ENCODE measurements at regions not wholly inside any gene's neighbourhood (a gene's known extent, or its start where the extent isn't known, plus 50 kb on each side); places are given as distances from the start of the nearest gene placed in this dataset.

DNA sequence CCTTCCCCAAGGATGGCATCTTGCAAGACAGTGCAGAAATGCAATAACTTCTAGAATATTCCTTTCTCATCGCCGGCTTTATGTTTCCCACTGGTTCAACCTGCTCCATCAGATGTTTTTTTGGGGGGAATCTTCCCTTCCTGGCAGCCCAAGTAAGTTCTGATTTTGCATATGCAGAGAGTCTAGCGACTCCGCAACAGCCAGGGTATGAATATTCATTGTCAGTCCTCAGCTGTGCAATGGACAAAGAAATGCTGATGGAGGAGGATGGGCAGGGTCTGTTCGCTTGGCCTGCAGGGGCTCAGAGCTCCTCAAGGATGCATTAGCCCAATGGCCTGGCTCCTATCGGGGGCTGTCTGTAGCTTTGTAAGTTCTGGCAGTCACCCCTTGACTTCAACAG is 358.8 kb upstream of the CCL2 start:
- no peak for DNase-seq
- H3K9me3 ChIP-seq (ENCODE audit: control insufficient read depth, low read length, poor library complexity, severe bottlenecking): no peaks in the 10 kb centered on the region
- Mint-ChIP-seq H3K27me3 (peaks cover 48% of the 10 kb centered on the region), H3K4me3 (no peak overlapping the region), H3K36me3 (ENCODE audit: low read depth) (no peaks in the 10 kb centered on the region), H3K4me1 (no peaks in the 10 kb centered on the region), H3K27ac (no peak overlapping the region)
- ATAC-seq: no peak

DNA sequence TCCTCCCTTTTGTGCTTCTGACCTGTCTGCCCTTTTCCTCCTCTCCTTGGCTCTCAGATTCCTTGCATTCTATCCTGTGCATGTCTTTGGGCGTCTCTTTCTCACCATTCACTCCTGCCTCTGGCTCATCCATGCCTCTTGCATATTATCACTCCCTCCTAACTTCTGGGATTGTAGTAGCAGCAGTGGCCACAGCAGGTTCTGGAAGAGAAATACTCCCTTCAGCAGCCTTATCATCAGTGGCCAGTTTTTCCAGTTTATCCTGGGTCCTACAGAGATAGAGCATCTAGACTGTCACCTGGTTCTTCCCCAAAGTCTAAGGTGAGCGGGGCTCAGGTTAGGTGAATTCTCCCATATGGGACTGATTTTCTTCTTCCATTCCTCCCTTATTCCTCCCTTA is 354.0 kb upstream of the CCL2 start:
- peaks cover 48% of the 10 kb centered on the region for H3K27me3 Mint-ChIP-seq
- no peaks in the 10 kb centered on the region for H3K36me3 Mint-ChIP-seq (ENCODE audit: low read depth)
- no peak for ATAC-seq
- no peaks in the 10 kb centered on the region for H3K9me3 ChIP-seq (ENCODE audit: control insufficient read depth, low read length, poor library complexity, severe bottlenecking)
- H3K4me1 Mint-ChIP-seq: no peaks in the 10 kb centered on the region
- no peak for DNase-seq
- no peak overlapping the region for H3K4me3 Mint-ChIP-seq
- no peak overlapping the region for H3K27ac Mint-ChIP-seq

DNA sequence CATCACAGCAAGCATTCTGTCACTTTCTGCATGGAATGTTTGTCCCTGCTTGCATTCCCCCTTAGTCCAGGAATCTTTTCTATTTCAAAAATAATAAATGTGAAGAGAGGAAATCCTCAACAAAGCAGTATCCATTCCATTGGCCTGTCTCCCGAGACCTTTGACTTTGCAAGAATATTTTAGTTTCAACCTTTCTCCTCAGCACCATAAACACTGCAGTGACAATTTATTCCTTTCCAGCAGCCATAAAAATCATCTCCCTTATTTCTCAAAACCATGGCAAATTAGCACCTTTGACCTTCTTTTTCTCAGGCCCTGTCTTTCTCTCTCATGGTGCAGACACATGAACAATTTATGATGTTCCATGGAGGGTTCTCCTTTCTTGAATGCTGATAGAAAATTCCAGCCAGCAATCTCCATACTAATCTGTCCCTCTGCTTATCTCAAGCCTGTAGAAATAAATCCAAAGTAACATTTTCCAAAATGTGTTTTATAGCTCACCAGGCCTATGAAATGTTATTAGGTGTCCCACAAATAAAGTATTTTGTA is 352.1 kb upstream of the CCL2 start:
- no peak overlapping the region for H3K27ac Mint-ChIP-seq
- no peak overlapping the region for H3K4me3 Mint-ChIP-seq
- H3K36me3 Mint-ChIP-seq (ENCODE audit: low read depth): no peaks in the 10 kb centered on the region
- no peaks in the 10 kb centered on the region for H3K9me3 ChIP-seq (ENCODE audit: control insufficient read depth, low read length, poor library complexity, severe bottlenecking)
- peaks cover 33% of the 10 kb centered on the region for H3K27me3 Mint-ChIP-seq
- DNase-seq (no peak), ATAC-seq (no peak)
- no peaks in the 10 kb centered on the region for H3K4me1 Mint-ChIP-seq

DNA sequence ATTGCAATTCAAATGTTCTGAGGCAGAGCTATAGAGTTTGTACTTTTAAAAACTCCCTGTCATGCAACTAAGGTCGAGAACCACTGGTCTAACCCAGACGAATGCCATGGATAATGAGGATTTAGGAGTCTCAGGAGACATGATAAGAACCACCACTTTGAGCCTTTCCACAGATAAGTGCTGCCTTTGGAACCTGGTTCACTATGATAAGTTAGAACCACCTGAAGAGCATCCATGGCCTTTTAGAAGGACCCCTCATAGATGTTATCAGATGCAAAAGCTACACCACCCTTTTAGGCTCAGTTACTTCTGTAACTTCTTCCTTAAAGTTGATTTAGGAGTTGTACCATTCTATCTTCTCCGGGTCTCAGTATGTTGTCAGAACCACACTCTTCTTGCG is 350.6 kb upstream of the CCL2 start:
- H3K4me3 Mint-ChIP-seq: no peak overlapping the region
- H3K27ac Mint-ChIP-seq: no peak overlapping the region
- H3K9me3 ChIP-seq (ENCODE audit: control insufficient read depth, low read length, poor library complexity, severe bottlenecking): no peaks in the 10 kb centered on the region
- no peak for ATAC-seq
- no peaks in the 10 kb centered on the region for H3K36me3 Mint-ChIP-seq (ENCODE audit: low read depth)
- H3K4me1 Mint-ChIP-seq: no peaks in the 10 kb centered on the region
- H3K27me3 Mint-ChIP-seq: peaks cover 27% of the 10 kb centered on the region
- no peak for DNase-seq

DNA sequence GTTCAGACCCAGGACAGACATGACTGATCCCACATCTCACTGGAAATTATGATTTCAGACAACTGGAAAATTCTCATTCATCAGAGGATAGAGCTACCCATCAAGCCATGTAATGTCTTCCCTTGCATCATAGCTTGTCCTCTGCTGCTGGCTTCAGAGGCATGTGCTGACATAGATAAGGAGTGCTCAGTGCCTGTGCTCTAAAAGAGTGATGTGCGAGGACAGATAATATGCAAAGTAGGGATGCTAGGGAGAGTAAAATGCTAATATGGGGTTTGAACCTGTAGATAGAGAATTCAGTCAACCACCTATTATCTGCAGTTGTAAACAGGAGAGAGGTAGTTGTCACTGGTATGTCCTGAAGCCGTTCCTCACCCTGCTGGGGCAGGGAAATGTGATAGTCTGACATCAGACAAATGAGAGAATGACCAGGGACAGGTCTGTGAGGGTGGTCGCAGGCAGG is 349.7 kb upstream of the CCL2 start:
- Mint-ChIP-seq H3K27me3 (peaks cover 27% of the 10 kb centered on the region), H3K36me3 (ENCODE audit: low read depth) (no peaks in the 10 kb centered on the region), H3K27ac (no peak overlapping the region), H3K4me1 (no peaks in the 10 kb centered on the region), H3K4me3 (no peak overlapping the region)
- H3K9me3 ChIP-seq (ENCODE audit: control insufficient read depth, low read length, poor library complexity, severe bottlenecking): no peaks in the 10 kb centered on the region
- ATAC-seq (no peak), DNase-seq (no peak)

DNA sequence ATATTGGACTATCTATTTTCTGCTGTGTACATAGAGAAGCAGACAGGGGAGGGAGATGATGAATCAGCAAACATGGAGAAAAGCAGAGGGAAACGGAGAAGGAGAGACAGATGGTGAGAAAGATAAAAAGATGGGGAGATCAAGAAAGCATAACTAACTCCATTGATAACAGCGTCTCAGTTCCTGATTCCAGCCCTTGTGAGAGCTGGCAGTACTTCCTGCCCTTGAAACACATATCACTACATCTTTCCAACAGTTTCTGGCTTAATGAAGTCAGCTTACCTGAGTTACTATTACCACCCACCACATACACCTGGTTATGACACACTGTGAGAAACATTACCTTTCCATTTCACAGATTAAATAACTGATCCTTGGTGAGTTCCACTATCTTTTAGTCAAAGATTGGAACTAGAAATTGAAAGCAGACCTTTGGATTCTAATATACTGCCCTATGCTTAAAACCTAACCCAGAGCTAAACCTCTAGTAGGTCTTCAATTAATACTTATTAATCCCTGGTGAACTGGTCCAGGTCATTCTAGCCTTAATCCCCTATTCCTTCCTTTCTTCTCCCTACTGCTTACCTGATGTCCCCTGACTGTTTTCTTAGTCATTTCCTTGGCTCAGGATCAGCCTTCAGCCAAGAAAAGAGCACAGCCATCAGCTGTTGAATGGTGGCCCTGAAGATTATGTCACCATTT is 346.6 kb upstream of the CCL2 start:
- no peaks in the 10 kb centered on the region for H3K9me3 ChIP-seq (ENCODE audit: control insufficient read depth, low read length, poor library complexity, severe bottlenecking)
- H3K27ac Mint-ChIP-seq: no peak overlapping the region
- ATAC-seq (no peak), DNase-seq (no peak)
- no peaks in the 10 kb centered on the region for H3K36me3 Mint-ChIP-seq (ENCODE audit: low read depth)
- H3K27me3 Mint-ChIP-seq: peaks cover 7% of the 10 kb centered on the region
- no peak overlapping the region for H3K4me3 Mint-ChIP-seq
- H3K4me1 Mint-ChIP-seq: no peaks in the 10 kb centered on the region

DNA sequence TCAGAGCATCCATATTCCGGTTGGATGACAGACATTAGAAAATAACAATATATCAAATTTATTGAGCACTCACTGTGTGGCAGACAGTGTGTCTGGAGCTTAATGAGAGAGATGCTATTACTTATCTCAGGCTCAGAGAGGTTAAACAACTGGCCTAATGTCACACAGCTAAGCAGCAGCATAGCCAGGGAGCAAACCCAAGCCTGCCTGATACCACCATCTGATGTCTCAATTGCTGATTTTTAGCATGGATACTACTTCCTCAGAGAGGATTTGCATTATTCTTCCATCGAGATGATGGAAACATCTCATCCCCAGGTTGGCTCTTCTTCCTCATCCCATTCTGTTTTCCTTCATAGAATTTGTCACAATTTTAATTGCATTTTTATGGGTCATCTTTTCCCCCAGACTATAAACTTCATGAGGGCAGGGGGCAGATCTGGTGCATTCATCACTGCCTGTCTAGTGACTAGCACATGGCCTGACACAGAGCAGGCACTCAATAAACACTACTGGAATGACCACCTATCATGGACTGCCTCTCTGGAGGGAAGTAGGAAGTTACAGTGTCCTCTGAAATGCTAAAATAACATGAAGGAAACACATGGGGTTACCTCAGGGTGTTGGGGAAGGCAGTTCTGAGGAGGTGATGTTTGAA is 344.8 kb upstream of the CCL2 start:
- no peak for DNase-seq
- Mint-ChIP-seq H3K27me3 (peaks cover 7% of the 10 kb centered on the region), H3K4me3 (no peak overlapping the region), H3K36me3 (ENCODE audit: low read depth) (no peaks in the 10 kb centered on the region), H3K4me1 (no peaks in the 10 kb centered on the region), H3K27ac (no peak overlapping the region)
- H3K9me3 ChIP-seq (ENCODE audit: control insufficient read depth, low read length, poor library complexity, severe bottlenecking): no peaks in the 10 kb centered on the region
- ATAC-seq: no peak

DNA sequence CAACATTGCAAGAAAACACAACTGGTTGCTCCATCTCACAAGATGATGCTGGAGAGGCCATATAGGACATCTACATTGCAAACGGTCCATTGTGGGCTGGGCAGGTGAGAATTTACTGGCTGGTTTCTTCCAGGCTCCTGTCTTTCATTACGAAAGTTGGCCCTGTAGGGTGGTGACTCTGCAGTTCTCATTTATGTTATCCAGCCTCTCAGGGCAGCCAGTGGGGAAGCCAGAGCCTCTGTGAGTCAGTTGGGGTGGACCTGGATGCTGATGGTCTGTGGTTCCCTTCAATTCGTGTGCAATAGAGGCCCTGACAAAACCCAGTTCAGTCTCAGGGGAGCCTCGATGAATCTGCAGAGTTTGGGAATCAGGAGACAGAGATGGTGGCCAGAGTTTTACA is 341.0 kb upstream of the CCL2 start:
- H3K9me3 ChIP-seq (ENCODE audit: control insufficient read depth, low read length, poor library complexity, severe bottlenecking): no peaks in the 10 kb centered on the region
- no peak for ATAC-seq
- Mint-ChIP-seq H3K27ac (no peak overlapping the region), H3K4me1 (no peaks in the 10 kb centered on the region), H3K36me3 (ENCODE audit: low read depth) (no peaks in the 10 kb centered on the region), H3K27me3 (peaks cover 13% of the 10 kb centered on the region), H3K4me3 (no peak overlapping the region)
- DNase-seq: no peak

DNA sequence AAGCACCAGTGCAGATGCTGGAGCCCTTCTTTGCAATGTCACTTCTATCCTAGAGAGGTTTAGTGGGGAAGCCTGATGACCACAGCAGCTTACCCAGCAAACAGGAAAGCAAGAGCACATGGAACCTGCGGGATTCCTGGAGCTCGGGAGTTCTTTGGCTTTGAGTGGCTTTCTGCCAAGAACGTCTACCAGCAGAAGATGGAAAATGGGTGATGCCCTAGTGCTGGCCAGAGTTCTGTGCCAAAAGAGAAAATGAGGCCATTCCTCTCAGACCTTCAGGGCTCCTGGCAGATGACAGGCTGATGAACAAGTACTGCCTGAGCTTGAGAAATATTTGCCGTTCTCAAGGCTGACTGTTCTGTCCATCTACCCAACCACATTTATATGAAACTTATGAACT is 332.1 kb upstream of the CCL2 start:
- ATAC-seq: no peak

DNA sequence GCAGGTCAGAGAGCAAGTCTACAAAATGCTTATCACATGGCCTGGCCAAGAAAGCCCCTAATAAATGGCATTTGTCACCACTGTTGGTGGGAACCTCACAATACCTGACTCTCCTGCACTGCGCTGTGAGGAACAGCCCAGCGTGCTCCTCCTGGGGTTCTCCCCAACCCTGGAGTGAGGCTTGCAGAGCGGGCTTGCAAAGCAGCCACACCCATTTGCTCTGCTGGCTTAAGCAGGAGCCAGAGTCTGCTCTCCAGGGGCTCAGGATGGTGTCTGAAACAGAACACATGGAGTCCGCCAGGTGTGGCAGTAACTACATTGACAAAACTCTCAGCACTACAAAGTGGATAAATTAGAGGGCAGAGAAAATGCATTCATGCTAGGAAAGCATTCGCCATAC is 331.0 kb upstream of the CCL2 start:
- ATAC-seq (no peak), DNase-seq (no peak)
- Mint-ChIP-seq H3K4me3 (no peak overlapping the region), H3K27ac (no peak overlapping the region), H3K36me3 (ENCODE audit: low read depth) (no peaks in the 10 kb centered on the region), H3K27me3 (peaks cover 44% of the 10 kb centered on the region), H3K4me1 (peaks cover under 1% of the 10 kb centered on the region)
- H3K9me3 ChIP-seq (ENCODE audit: control insufficient read depth, low read length, poor library complexity, severe bottlenecking): no peaks in the 10 kb centered on the region

More for the DNA sequence above, 332.1 kb upstream of the CCL2 start:
- H3K27ac Mint-ChIP-seq: no peak overlapping the region
- no peak overlapping the region for H3K4me3 Mint-ChIP-seq
- peaks cover 43% of the 10 kb centered on the region for H3K27me3 Mint-ChIP-seq
- no peaks in the 10 kb centered on the region for H3K4me1 Mint-ChIP-seq
- DNase-seq: no peak
- H3K36me3 Mint-ChIP-seq (ENCODE audit: low read depth): no peaks in the 10 kb centered on the region
- no peaks in the 10 kb centered on the region for H3K9me3 ChIP-seq (ENCODE audit: control insufficient read depth, low read length, poor library complexity, severe bottlenecking)

DNA sequence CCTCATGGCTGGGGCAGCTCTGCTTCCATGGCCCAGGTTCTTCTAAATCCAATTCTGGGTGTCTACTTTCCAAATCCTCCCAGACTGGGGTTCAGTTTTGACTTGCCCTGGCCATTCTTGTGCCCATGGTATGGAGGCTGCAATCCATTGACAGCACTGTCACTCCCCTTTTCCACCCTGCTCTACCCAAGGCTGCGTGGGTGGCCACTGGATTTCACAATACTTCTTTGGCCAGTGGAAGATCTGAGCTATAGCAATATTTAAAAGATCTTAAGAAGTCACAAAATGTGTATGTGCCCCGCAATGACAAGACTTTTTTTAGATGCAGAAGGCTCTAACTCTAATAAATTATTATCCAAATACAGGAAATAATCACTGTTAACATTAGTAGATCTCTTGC is 329.4 kb upstream of the CCL2 start:
- Mint-ChIP-seq H3K4me1 (peaks cover 2% of the 10 kb centered on the region), H3K4me3 (no peak overlapping the region)

DNA sequence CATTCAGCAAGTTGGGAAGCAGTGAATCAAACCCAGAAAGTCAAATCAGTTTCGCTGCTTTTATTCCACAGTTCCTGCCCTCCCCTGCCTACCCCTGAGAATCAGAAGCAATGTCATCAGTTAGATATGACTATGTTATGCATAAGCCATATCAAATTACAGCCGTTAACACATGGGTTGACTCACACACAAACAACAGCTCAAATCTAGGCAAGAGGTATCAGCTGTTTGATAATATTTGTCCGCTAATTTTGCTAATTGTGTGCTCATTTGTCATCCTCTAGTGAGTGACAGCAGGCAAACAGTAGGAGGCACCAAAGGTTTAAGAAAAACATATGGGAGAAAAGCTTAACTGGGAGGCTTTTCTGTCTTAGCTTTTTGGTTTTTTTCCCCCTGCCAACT is 327.4 kb upstream of the CCL2 start:
- H3K9me3 ChIP-seq (ENCODE audit: control insufficient read depth, low read length, poor library complexity, severe bottlenecking): no peaks in the 10 kb centered on the region
- H3K27ac Mint-ChIP-seq: no peak overlapping the region
- H3K4me3 Mint-ChIP-seq: no peak overlapping the region
- DNase-seq (no peak), ATAC-seq (no peak)
- peaks cover 54% of the 10 kb centered on the region for H3K27me3 Mint-ChIP-seq
- H3K4me1 Mint-ChIP-seq: peaks cover 2% of the 10 kb centered on the region
- no peaks in the 10 kb centered on the region for H3K36me3 Mint-ChIP-seq (ENCODE audit: low read depth)

More for the DNA sequence above, 329.4 kb upstream of the CCL2 start:
- no peak overlapping the region for H3K27ac Mint-ChIP-seq
- DNase-seq (no peak), ATAC-seq (no peak)
- H3K9me3 ChIP-seq (ENCODE audit: control insufficient read depth, low read length, poor library complexity, severe bottlenecking): no peaks in the 10 kb centered on the region
- peaks cover 54% of the 10 kb centered on the region for H3K27me3 Mint-ChIP-seq
- H3K36me3 Mint-ChIP-seq (ENCODE audit: low read depth): no peaks in the 10 kb centered on the region

DNA sequence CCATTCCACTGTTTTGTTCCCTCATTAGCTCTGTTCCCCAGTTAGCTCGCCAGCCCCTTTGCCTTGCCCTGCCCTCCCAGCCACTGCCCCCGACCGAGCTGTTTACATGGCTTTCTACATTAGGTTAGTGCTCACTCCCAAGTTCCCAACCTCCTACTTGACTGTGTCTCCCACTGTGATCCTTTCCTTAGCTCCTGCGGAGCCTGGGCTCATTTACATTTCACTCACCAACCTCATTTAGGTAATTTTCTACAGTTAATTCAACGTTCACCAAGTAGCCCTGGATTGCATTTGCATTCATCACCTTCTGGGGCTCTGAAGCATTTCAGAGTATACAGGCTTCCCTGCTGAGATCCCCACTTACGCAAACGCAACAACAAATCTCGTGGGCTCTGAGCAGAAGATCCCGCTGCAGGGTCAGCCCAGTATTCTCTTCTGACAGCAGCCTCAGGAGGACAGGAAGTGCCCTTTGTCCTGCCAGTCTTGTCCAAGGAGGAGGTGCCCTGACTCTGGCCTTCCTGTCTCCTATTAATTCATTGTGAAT is 325.8 kb upstream of the CCL2 start:
- H3K9me3 ChIP-seq (ENCODE audit: control insufficient read depth, low read length, poor library complexity, severe bottlenecking): no peaks in the 10 kb centered on the region
- peaks cover 2% of the 10 kb centered on the region for H3K4me1 Mint-ChIP-seq
- DNase-seq: no peak
- no peaks in the 10 kb centered on the region for H3K36me3 Mint-ChIP-seq (ENCODE audit: low read depth)
- H3K27ac Mint-ChIP-seq: no peak overlapping the region
- peaks cover 46% of the 10 kb centered on the region for H3K27me3 Mint-ChIP-seq
- no peak overlapping the region for H3K4me3 Mint-ChIP-seq
- no peak for ATAC-seq
